ENCODE measurements at regions not wholly inside any gene's neighbourhood (a gene's known extent, or its start where the extent isn't known, plus 50 kb on each side); places are given as distances from the start of the nearest gene placed in this dataset.

GRCh38 chr3:127394031-127394430 lies 106.2 kb upstream of the PRR20G start:
- no peak for DNase-seq

- no peak for DNase-seq
Measured at GRCh38 chr3:127393131-127393820, 105.4 kb upstream of the PRR20G start.

GRCh38 chr3:127392156-127392490 lies 104.3 kb upstream of the PRR20G start:
- DNase-seq, result no peak

GRCh38 chr3:127391436-127392155 lies 103.8 kb upstream of the PRR20G start:
- no peak for DNase-seq

DNA sequence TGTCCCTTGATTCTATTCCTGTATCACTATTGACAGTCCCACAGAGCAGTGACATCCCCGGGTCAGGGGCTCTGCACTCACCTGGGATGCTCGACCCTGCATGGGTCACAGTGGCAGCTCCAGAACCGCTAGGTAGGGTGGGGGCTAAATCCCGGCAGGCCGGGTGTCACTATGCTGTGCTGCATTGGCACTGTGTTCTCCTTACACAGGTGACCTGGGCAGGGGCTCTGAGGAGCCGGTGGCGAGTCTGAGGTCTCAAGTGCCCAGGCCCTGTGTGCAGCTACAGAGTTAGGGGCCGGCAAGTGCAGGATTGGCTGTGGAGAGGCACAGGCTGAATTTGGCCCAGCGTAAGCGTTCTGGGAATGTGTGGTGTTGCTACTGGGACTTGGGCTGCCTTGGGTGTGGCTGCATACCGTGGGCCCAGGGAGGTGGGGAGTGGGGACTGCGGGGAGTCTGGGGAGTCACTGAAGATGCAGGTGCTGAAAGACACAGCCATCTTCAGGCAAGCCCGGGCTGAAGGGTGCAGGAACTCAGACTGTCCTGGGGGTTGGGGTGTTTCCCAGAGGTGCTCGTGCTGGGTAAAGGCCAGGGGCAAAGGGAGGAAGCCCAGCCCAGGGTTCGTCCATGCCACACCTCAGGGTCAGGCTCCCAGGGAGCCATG lies 102.6 kb upstream of the PRR20G start:
- no peak for DNase-seq

DNA sequence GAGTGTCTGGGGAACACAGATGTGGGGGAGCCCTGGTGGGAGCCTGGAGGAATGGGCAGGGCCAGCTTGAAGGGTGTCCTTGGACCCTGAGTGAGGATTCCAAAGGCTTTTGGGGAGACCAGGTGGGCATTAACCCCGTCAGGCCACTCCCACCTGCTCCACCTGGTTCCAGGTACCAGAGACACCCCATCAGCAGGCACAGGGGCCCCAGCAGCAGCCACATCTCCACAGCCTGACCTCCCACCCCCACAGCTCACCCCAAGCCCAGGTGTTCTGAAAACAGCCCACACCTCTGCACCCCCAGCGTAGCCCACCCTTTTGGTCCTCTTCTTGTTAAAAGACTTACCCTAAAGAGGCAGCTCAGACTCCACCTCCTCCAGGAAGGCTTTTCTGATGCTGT lies 102.1 kb upstream of the PRR20G start:
- DNase-seq, result no peak

GRCh38 chr3:127389420-127389819 lies 101.6 kb upstream of the PRR20G start:
- DNase-seq, result no peak

DNA sequence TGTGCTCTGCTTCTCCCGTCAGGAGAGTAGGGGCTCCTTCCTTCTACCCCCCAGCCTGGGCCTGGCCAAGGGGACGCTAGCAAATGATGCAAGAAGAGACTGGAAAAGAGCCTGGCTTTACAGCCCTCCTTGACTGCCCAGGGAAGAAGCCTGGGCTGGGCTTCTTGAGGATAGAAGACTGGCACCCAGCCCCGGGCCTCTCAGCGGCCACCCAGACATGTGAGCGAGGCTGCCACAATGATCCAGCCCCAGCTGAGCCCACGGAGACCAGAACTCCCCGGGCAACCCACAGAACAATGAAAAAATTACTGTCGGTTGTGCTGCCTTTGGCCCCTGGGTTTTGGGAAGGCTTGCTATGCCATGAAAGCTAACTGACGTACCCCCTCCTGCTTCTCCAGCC lies 100.6 kb upstream of the PRR20G start:
- DNase-seq, result no peak

DNA sequence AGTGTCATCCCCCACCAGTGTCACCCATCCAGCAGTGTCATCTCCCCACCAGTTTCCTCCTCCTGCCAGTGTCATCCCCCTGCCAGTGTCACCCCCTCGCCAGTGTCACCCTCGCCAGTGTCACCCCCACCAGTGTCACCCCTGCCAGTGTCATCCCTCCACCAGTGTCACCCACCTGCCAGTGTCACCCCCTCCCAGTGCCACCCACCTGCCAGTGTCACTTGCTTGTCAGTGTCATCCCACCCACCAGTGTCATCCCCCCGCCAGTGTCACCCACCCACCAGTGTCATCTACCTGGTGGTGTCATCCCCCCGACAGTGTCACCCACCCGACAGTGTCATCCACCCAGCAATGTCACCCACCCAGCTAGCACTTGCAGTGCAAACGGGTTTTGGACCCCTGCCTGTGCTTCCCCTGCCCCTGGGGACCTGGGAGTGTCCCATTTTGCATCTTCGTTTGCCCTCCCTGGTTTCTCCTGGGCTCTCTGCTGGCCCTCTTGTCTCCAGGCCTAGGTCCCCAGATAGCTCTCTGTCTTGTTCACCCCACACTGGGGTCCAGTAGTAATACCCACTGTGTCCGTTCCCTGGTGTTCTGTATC lies 99.8 kb upstream of the PRR20G start:
- DNase-seq, result no peak

DNA sequence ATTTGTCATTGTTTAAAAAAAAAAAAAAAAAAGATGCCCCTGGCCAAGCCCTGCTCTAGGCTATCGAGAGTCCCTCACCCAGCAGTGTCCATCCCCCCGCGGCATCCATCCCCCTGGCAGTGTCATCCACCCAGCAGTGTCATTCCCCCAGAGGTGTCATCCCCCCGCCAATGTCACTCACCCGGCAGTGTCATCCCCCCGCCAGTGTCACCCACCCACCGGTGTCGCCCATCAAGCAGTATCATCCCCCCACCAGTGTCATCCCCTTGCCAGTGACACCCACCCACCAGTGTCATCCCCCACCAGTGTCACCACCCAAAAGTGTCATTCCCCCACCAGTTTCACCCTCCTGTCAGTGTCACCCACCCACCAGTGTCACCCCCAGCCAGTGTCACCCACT lies 99.3 kb upstream of the PRR20G start:
- DNase-seq, result no peak

GRCh38 chr3:127386490-127386889 lies 98.6 kb upstream of the PRR20G start:
- no peak for DNase-seq

- DNase-seq, result no peak
Measured at GRCh38 chr3:127385540-127385870, 97.7 kb upstream of the PRR20G start.

- DNase-seq, result no peak
Measured at GRCh38 chr3:127384717-127385539, 97.1 kb upstream of the PRR20G start.

DNA sequence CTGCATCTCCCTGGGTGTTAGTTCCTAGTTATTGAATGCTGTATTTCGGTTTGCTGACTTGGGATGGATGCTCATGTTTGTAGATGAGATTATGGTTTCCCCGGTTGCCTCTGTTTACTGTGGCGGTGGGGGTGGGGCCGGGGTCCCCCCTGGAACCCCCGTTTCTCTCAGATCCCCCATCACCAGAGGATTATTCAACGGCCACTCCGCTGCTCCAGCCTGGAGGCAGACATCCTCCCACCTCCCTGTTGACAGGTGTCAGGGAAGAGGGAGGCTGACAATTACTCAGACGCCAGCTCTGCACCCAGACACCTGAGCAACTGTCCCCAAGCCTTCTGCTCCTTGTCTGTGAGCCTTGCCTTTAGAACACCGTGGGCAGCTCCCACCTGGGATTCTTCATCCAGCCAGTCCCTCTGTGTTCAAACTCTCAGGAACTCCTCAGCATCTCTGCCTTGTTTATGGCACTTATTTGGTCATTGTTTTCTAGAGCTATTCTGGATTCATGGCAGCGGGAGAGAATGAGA lies 95.9 kb upstream of the PRR20G start:
- no peak for DNase-seq

- no peak for DNase-seq
Measured at GRCh38 chr3:127377801-127378655, 90.2 kb upstream of the PRR20G start.

GRCh38 chr3:127375151-127375930 lies 87.5 kb upstream of the PRR20G start:
- DNase-seq, result no peak

- DNase-seq, result peak; percentile 34 to 41
Measured at GRCh38 chr3:127374086-127375010, 86.5 kb upstream of the PRR20G start.

DNA sequence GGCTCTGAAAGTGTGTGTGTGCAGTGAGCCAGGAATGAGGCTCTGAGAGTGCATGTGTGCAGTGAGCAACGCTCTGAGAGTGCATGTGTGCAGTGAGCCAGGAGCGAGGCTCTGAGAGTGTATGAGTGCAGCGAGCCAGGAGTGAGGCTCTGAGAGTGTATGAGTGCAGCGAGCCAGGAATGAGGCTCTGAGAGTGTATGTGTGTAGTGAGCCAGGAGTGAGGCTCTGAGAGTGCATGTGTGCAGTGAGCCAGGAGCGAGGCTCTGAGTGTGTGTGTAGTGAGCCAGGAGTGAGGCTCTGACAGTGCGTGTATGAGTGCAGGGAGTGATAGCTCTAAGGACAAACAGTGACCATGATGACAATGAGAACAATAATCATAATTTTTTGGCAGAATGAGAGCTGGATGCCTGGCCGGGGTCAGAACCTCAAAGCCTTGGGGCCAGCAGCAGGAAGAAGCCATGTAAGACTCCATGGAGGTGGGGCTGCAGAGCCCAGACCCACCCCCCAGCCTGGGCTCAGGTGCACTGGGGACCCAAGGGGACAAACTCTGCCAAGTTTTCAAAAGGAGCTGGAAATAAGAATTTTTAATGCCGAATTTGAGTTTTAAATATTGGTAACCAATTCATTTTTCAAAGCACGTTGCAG lies 85.7 kb upstream of the PRR20G start:
- no peak for DNase-seq

DNA sequence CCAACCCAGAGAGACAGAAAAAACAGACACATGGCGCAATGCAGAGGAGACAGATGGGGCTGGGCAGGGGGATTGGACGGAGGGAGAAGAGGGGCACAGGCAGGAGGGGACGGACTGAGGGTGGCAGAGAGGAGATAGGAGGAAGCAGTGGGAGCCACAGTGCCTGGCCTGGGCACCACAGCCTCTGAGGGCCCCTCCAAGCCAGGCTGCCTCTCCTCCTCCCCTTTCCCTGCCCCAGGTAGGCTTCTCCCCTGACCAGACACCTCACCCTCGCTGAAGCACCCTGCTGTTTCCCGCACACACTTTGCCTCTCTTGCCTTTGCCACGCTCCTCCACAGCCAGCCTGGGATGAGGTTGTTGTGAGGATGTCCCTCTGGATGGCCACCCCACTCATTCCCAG lies 84.0 kb upstream of the PRR20G start:
- DNase-seq, result no peak
